ENCODE measurements at regions not wholly inside any gene's neighbourhood (a gene's known extent, or its start where the extent isn't known, plus 50 kb on each side); places are given as distances from the start of the nearest gene placed in this dataset.
A peak's percentile ranks its signal among the peaks of the same experiment; 100 is the strongest.

- no peak for DNase-seq
These were observed 236.0 kb upstream of the CIBAR2 start for GRCh38 chr16:85348065-85348840.

- DNase-seq: no peak
These were observed 236.7 kb upstream of the CIBAR2 start for GRCh38 chr16:85348911-85349334.

- DNase-seq: no peak
These were observed 237.3 kb upstream of the CIBAR2 start for GRCh38 chr16:85349365-85350145.

GRCh38 chr16:85350146-85350728 is 238.0 kb upstream of the CIBAR2 start:
- DNase-seq: no peak

- peak; percentile 96 for DNase-seq
These were observed 238.7 kb upstream of the CIBAR2 start for GRCh38 chr16:85350973-85351372.

- DNase-seq: no peak
These were observed 240.7 kb upstream of the CIBAR2 start for GRCh38 chr16:85353013-85353412.

- DNase-seq: no peak
These were observed 241.8 kb upstream of the CIBAR2 start for GRCh38 chr16:85353839-85354685.

- DNase-seq: peak; percentile 17
These were observed 242.6 kb upstream of the CIBAR2 start for GRCh38 chr16:85354686-85355514.

- DNase-seq: no peak
These were observed 243.2 kb upstream of the CIBAR2 start for GRCh38 chr16:85355515-85355837.

GRCh38 chr16:85356157-85356556 is 243.9 kb upstream of the CIBAR2 start:
- DNase-seq: no peak

GRCh38 chr16:85357323-85357722 is 245.1 kb upstream of the CIBAR2 start:
- no peak for DNase-seq

GRCh38 chr16:85357924-85358505 is 245.7 kb upstream of the CIBAR2 start:
- no peak for DNase-seq

GRCh38 chr16:85358704-85359146 is 246.5 kb upstream of the CIBAR2 start:
- DNase-seq: no peak

GRCh38 chr16:85359147-85359822 is 247.0 kb upstream of the CIBAR2 start:
- DNase-seq: no peak

- DNase-seq: no peak
These were observed 248.3 kb upstream of the CIBAR2 start for GRCh38 chr16:85360323-85361277.

GRCh38 chr16:85361441-85362118 is 249.3 kb upstream of the CIBAR2 start:
- no peak for DNase-seq

- DNase-seq: no peak
These were observed 250.2 kb upstream of the CIBAR2 start for GRCh38 chr16:85362443-85362842.

- DNase-seq: no peak
These were observed 249.7 kb upstream of the GSE1 start for GRCh38 chr16:85363427-85363826.

- no peak for DNase-seq
These were observed 249.2 kb upstream of the GSE1 start for GRCh38 chr16:85363881-85364280.

Data from dermis blood vessel endothelial cell (primary cell).